AG10803 (cell line): ENCODE measurements at regions not wholly inside any gene's neighbourhood (a gene's known extent, or its start where the extent isn't known, plus 50 kb on each side); places are given as distances from the start of the nearest gene placed in this dataset.
A peak's percentile ranks its signal among the peaks of the same experiment; 100 is the strongest.

Source experiments
- DNase-seq: peaks from one replicate; pipeline ENCODE4 v3.0.0; 2010; ENCODE audit warnings: low read depth
- H3K4me3 ChIP-seq: 2 replicates; pipeline ENCODE4 v1.5.1; 2011; ENCODE audit warnings: mild to moderate bottlenecking, low read length, control low read depth
- CTCF ChIP-seq: conservative IDR thresholded peaks from 2 replicates; pipeline ENCODE4 v1.5.1; 2011; ENCODE audit warnings: mild to moderate bottlenecking, low read length, control low read depth, inconsistent platforms

- no peak overlapping the region for H3K4me3 ChIP-seq
- TF ChIP-seq CTCF = no peak
- no peak for DNase-seq
Measured at GRCh38 chr3:162521669-162522068, 1025.1 kb downstream of the OTOL1 start.

GRCh38 chr3:162525066-162525742 lies 1028.6 kb downstream of the OTOL1 start:
- DNase-seq = peak; percentile 99
- no peak overlapping the region for H3K4me3 ChIP-seq
- TF ChIP-seq CTCF = no peak

DNA sequence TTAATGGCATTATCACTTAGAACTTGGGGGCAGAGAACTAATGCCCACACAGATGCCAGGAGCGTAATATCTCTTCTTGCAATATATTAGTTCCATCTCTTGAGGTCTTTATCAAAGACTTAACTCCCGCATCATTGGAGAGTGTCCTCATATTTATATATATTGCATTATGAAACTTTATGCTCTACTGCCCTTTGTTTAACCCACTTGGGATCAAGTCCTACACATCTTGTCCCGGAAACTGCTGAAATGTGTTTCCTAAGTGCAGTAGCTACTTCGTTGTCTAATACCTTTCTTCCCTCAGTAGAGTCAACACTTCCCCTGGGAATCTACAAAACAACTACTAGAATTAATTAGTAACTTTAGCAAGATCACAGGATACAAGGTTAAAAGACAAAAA lies 1029.2 kb downstream of the OTOL1 start:
- no peak for TF ChIP-seq CTCF
- H3K4me3 ChIP-seq = no peak overlapping the region
- DNase-seq = peak; percentile 7

GRCh38 chr3:162534431-162534830 lies 1037.8 kb downstream of the OTOL1 start:
- TF ChIP-seq CTCF = no peak
- no peak for DNase-seq
- no peak overlapping the region for H3K4me3 ChIP-seq

- TF ChIP-seq CTCF = no peak
- no peak overlapping the region for H3K4me3 ChIP-seq
- DNase-seq = no peak
Measured at GRCh38 chr3:162538491-162538890, 1041.9 kb downstream of the OTOL1 start.

DNA sequence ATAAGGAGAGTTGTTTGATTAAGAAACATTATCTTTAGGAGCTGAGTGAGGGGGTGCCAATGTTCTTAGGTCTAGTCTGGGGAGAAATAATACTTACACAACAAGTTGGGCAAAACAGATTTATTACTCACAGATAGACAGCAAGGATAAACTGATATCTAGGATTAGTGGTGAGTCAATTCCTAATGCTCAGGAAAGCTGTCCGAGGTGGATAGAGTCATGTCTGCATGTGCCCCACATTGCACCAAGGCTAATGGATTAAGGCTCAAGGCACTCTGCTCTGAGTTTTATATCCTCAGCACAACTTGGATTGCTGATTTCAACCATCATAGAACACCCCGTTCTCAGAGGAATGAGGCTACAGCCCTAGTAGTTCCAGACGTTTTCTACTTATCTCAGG lies 1042.3 kb downstream of the OTOL1 start:
- H3K4me3 ChIP-seq = no peak overlapping the region
- no peak for TF ChIP-seq CTCF
- no peak for DNase-seq

DNA sequence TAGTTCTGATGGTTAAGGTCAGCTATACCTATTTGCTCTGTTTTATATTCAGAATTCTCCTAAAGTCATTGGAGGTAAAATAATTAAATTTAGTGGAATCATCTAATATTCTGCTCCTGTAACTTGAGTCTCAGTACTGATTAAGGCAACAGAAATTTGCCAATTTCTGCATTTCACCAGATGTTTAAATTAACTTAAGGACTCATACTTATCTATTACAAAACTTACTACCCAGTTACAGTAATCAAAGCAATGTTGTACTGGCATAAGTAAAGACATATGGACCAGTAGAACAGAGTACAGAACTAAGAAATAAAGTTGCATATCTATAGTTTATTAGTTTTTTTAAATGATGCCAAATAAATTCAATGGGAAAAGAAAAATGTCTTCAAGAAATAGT lies 1043.8 kb downstream of the OTOL1 start:
- no peak for TF ChIP-seq CTCF
- peak; percentile 34 for DNase-seq
- H3K4me3 ChIP-seq = no peak overlapping the region
